Activated CD4-positive, alpha-beta T cell treated with anti-CD3 and anti-CD28 coated beads for 36 hours (primary cell): ENCODE measurements at regions not wholly inside any gene's neighbourhood (a gene's known extent, or its start where the extent isn't known, plus 50 kb on each side); places are given as distances from the start of the nearest gene placed in this dataset.
A peak's percentile ranks its signal among the peaks of the same experiment; 100 is the strongest.

ENCODE experiments used
- ATAC-seq: fragments of 200-7000 bp; cut with Tn5 transposase; one replicate; pipeline ENCODE4 v1.10.0; 2021; ENCODE audit warnings: mild to moderate bottlenecking, moderate library complexity
- CTCF ChIA-PET: fragments of 350-600 bp; sonication (Branson Sonifier 250); formaldehyde crosslinking; loops from one replicate; lab custom pipeline; 2021; ENCODE audit warnings: antibody characterized with exemption; lab: Charles Lee
- POLR2A ChIA-PET: fragments of 350-600 bp; sonication (Branson Sonifier 250); formaldehyde crosslinking; loops from one replicate; lab custom pipeline; 2021; ENCODE audit warnings: antibody characterized with exemption, inconsistent platforms; lab: Charles Lee
- DNase-seq: peaks from one replicate; pipeline ENCODE4 v3.0.0-alpha.2; 2020
- H3K27ac Mint-ChIP-seq: one replicate; pipeline ENCODE4 v1.8.0; 2021; ENCODE audit warnings: mixed read lengths
- H3K27me3 Mint-ChIP-seq: one replicate; pipeline ENCODE4 v1.8.0; 2021; ENCODE audit warnings: mixed read lengths
- H3K36me3 Mint-ChIP-seq: one replicate; pipeline ENCODE4 v1.8.0; 2021; ENCODE audit warnings: low read depth, mixed read lengths
- H3K4me1 Mint-ChIP-seq: one replicate; pipeline ENCODE4 v1.8.0; 2021; ENCODE audit warnings: mixed read lengths
- H3K4me3 Mint-ChIP-seq: one replicate; pipeline ENCODE4 v1.8.0; 2021; ENCODE audit warnings: mild to moderate bottlenecking, moderate library complexity, mixed read lengths
- H3K9me3 Mint-ChIP-seq: one replicate; pipeline ENCODE4 v1.8.0; 2021; ENCODE audit warnings: low read depth, mixed read lengths
- intact Hi-C, 2 experiments: fragments of 100-400 bp; cut with DNase I in 1 of 2; cut with micrococcal nuclease in 1 of 2; formaldehyde crosslinking; loops; one replicate each; pipeline versions ENCODE4 v1.14.2 to v1.15.1; 2022 to 2024; cut with DNase I, micrococcal nuclease

DNA sequence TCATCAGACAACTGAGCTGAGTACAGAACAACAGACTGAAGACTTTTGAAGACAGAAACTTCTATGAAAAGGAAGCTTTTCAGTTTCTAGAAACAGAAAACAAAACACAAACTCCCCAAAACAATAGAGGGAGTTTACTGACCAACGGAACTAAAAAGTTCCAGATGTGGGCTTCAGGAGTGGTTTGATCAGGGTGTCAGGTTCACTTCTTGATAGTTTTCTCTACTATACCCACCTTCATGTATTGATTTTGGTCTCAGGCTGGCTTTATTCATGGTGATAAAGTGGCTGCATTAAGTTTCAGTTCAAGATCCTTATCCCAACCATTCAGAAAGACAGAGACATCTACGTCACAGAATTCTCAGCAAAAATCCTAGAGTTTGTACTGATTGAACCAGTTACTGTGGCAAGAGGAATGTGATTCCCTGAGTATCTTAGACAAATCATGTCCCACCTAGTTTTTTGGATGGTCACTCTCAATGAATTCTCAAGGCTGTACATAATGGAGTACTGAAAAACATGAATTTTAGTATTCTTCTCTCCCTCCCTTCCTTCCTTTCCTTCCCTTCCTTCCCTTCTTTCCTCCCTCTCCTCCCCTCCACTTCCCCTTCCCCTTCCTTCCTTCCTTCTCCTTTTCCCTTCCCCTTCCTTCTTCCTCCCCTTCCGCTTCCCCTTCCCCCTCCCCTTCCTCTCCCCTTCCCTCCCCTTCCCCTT is 680.5 kb downstream of the PTPRU start:
- Mint-ChIP-seq H3K4me3 (no peak overlapping the region), H3K4me1 (no peaks in the 10 kb centered on the region), H3K36me3 (no peaks in the 10 kb centered on the region), H3K27me3 (peaks cover 22% of the 10 kb centered on the region), H3K27ac (no peak overlapping the region), H3K9me3 (no peaks in the 10 kb centered on the region)
- POLR2A ChIA-PET, result no interaction called here
- CTCF ChIA-PET, result interaction anchor here (0.6 kb wide), 1 partner anchor 124 kb away, joined by 3 read pairs; no protein-coding TSS in a partner anchor
- intact Hi-C loops, result no loop called here
- no peak for ATAC-seq
- DNase-seq, result no peak

DNA sequence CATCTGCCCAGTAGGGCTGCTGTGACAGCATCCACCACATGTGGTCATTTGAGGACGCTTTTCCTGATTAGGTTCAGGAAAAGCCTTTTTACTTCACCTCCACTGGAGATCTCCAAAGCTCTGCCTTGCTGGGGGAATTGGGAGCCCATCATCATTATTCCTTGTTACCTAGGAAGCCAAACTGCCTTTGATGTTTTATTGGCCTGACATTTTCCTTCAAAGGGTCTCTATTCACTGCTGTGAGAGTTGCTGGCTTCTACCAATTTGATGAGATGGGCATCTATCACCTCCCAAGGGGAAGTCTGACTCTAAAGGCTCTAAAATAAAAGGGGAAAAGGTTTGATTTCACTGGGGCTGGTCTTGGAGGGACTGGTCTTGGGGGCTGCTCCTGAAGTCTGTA is 678.6 kb downstream of the PTPRU start:
- H3K4me3 Mint-ChIP-seq, result no peak overlapping the region
- ChIA-PET CTCF (interaction anchor here (1.1 kb wide), 1 partner anchor 536 kb away, joined by 3 read pairs; no protein-coding TSS in a partner anchor), POLR2A (no interaction called here)
- no peak for DNase-seq
- intact Hi-C loops, result no loop called here
- H3K4me1 Mint-ChIP-seq, result no peaks in the 10 kb centered on the region
- H3K9me3 Mint-ChIP-seq, result no peaks in the 10 kb centered on the region
- no peaks in the 10 kb centered on the region for H3K36me3 Mint-ChIP-seq
- peaks cover 22% of the 10 kb centered on the region for H3K27me3 Mint-ChIP-seq
- no peak overlapping the region for H3K27ac Mint-ChIP-seq
- ATAC-seq, result no peak

DNA sequence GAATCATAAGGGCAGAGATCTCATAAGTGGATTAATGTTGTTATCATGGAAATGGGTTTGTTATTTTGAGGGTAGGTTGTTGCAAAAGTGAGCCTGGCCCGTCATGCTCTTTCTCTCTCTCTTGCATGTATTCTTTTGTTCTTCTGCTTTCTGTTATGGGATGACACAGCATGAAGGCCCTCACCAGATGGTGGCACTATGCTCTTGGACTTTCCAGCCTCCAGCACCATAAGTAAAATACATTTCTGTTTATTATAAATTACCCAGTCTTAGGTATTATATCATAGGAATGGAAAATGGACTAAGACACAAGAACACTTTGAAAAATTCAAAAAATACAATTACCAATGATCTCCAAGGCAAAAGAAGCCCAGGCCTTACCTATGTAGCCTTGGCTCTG is 676.1 kb downstream of the PTPRU start:
- intact Hi-C loops, result loop anchor here in 1 of 2 experiments (1.0 kb wide), 1 partner anchor 174 kb away; no protein-coding TSS in a partner anchor
- H3K27ac Mint-ChIP-seq, result no peak overlapping the region
- no peak for ATAC-seq
- H3K27me3 Mint-ChIP-seq, result peaks cover 14% of the 10 kb centered on the region
- POLR2A ChIA-PET, result no interaction called here
- no peaks in the 10 kb centered on the region for H3K9me3 Mint-ChIP-seq
- CTCF ChIA-PET, result no interaction called here
- no peak overlapping the region for H3K4me3 Mint-ChIP-seq
- H3K36me3 Mint-ChIP-seq, result no peaks in the 10 kb centered on the region
- H3K4me1 Mint-ChIP-seq, result no peaks in the 10 kb centered on the region
- peak; percentile 9 for DNase-seq

DNA sequence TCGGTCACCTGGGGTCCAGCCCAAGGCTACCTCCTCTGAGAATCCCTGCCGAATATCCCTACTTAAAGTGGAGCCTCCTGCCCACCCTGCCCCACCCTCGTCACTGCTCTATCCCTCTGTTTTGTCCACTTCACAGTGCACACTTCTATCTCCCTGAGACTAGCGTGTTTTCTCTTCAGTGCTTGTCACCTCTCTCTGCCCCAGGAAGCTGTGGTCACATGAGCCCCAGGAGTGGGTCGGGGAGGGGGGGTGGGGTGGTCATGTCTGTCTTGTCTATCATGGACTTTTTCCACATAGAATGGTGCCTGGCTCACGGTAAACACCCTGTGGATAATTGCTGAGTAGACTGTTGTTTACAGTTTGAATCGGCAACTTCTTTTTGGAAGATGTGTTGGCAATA is 673.6 kb downstream of the PTPRU start:
- H3K27me3 Mint-ChIP-seq, result peaks cover 23% of the 10 kb centered on the region
- ATAC-seq (no peak), DNase-seq (no peak)
- no peaks in the 10 kb centered on the region for H3K9me3 Mint-ChIP-seq
- H3K4me1 Mint-ChIP-seq, result no peaks in the 10 kb centered on the region
- intact Hi-C loops, result no loop called here
- H3K27ac Mint-ChIP-seq, result no peak overlapping the region
- ChIA-PET CTCF (no interaction called here), POLR2A (no interaction called here)
- H3K4me3 Mint-ChIP-seq, result no peak overlapping the region
- H3K36me3 Mint-ChIP-seq, result no peaks in the 10 kb centered on the region

DNA sequence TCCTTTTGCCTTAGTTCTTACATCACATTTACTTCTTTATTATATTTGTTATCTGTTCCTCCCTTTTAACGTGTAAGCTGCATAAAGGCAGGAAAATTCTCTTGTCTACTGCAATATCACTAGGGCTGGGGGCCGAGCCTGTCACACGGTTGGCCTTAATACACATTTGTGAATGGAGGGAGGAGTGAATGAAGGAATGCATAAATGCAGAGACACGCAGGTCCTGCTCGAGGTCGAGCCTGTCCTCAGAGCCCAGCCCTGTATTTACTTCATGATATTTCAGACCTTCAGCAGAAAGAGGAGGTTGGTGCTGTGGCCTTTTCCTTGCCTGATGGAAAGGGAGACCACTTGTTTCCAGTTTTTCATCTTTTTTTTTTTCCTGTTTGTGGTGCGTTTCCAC is 671.3 kb downstream of the PTPRU start:
- no peaks in the 10 kb centered on the region for H3K36me3 Mint-ChIP-seq
- peaks cover 18% of the 10 kb centered on the region for H3K27me3 Mint-ChIP-seq
- no peaks in the 10 kb centered on the region for H3K4me1 Mint-ChIP-seq
- ChIA-PET CTCF (no interaction called here), POLR2A (no interaction called here)
- no peak overlapping the region for H3K27ac Mint-ChIP-seq
- intact Hi-C loops, result no loop called here
- no peak for ATAC-seq
- DNase-seq, result no peak
- no peaks in the 10 kb centered on the region for H3K9me3 Mint-ChIP-seq
- no peak overlapping the region for H3K4me3 Mint-ChIP-seq

DNA sequence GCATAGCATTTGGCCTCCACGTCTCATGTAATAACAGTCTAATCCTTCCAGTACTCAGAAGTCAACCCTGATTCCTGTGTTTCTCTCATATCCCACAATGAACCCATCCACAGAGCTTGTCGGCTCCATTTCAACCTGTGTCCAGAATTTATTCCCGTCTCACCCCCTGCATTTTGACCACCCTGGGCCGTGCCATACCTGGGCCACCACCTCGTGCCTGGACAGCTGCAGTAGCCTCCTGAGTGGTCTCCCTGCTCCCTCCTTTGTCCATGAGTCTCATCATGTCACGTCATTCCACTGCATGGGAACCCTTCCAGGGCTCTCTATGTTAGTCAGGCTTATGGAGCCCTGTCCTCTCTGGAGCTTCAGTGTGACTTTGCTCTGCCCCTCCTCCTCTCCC is 670.6 kb downstream of the PTPRU start:
- no peaks in the 10 kb centered on the region for H3K36me3 Mint-ChIP-seq

DNA sequence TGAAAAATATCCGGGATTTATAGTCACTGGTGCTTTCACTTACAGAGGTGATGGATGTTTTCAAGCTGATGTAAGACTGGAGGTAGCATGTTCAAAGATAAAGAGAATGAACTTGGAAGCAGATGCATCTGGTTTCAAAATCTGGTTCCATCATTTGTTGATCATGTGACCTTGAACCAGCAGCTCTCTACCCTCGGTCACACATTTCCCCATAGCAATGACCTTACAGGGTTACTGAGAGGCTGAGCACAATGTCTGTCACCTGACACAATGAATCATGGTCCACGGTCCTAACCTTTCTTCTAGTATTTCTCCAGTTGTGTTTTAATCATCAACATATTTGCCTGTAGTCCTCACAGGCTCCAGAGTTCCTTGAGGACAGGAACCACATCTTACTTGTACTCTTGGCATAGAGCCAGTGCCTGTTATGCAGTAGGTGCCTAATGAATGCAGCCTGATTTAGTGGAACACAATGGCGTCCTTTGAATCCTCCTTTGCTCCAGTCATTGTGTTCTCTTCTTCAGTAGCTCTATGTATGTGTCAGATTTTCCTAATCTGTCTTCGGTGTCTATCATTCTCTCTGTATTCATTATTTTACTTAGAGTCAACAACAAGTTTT is 667.3 kb downstream of the PTPRU start:
- H3K9me3 Mint-ChIP-seq, result no peaks in the 10 kb centered on the region
- ATAC-seq (no peak), DNase-seq (no peak)
- ChIA-PET POLR2A (no interaction called here), CTCF (no interaction called here)
- H3K36me3 Mint-ChIP-seq, result no peaks in the 10 kb centered on the region
- H3K27me3 Mint-ChIP-seq, result peaks cover 19% of the 10 kb centered on the region
- H3K4me1 Mint-ChIP-seq, result no peaks in the 10 kb centered on the region
- intact Hi-C loops, result no loop called here
- H3K4me3 Mint-ChIP-seq, result no peak overlapping the region
- no peak overlapping the region for H3K27ac Mint-ChIP-seq

More for the DNA sequence above, 670.6 kb downstream of the PTPRU start:
- CTCF ChIA-PET, result no interaction called here
- POLR2A ChIA-PET, result no interaction called here
- intact Hi-C loops, result no loop called here
- Mint-ChIP-seq H3K9me3 (no peaks in the 10 kb centered on the region), H3K27ac (no peak overlapping the region), H3K4me1 (no peaks in the 10 kb centered on the region), H3K27me3 (peaks cover 16% of the 10 kb centered on the region), H3K4me3 (no peak overlapping the region)
- DNase-seq (no peak), ATAC-seq (no peak)

DNA sequence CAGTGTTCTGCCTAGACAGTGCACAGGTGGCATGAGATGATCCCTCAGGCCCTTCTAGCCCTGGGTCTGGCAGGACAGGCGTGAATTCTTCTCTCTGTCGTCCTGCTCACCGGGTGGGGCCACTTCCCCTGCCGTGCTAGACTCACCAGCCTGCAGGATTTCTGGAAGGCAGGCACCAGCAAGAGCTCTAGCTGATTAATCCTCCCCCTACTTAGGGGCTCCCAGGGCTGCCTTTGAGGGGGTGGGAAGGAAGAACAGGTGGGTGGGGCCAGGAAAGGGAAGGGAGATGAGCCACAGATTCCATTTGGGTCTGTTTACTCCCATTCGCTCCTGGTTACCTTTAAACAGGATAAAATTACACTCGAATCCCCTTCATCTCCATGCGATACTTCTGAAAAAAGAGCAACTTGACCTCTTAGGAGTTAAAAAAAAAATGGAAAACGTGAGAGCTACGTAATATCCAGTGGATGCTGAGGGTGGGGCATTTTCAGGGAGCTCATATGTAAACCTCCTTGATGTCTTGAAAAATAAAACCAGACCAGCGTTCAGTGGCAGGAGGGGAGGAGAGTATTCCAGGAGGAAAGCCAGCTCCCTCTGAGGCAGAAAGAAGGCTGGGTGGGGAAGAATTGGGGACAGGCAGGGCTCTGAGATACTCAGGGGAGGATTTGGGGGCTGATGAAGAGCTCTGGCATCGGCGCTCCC is 665.5 kb downstream of the PTPRU start:
- intact Hi-C loops, result no loop called here
- Mint-ChIP-seq H3K27ac (no peak overlapping the region), H3K4me3 (no peak overlapping the region), H3K27me3 (peaks cover 16% of the 10 kb centered on the region), H3K4me1 (no peaks in the 10 kb centered on the region), H3K9me3 (no peaks in the 10 kb centered on the region), H3K36me3 (no peaks in the 10 kb centered on the region)
- DNase-seq, result no peak
- no peak for ATAC-seq
- CTCF ChIA-PET, result interaction anchor here (0.7 kb wide), 1 partner anchor 170 kb away, joined by 5 read pairs; no protein-coding TSS in a partner anchor
- POLR2A ChIA-PET, result no interaction called here

DNA sequence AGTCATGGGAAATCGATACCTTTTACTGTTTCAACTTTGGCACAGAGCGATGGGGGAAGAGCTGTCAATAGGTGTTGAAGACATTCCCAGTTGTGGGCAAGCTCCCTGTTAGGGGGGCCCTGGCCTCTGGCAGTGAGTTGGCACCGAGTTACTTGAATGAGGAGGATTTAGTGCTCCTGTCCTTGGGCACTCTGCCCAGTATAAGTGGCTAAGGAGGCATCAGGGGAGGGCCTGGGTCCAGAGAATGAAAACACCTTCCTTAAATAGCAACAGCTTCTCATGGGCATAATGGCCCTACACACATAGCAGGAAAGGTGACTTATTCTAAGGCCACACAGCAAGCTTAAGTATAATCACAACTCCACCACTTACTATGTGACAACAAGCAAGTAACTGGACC is 664.4 kb downstream of the PTPRU start:
- intact Hi-C loops, result no loop called here
- H3K4me1 Mint-ChIP-seq, result no peaks in the 10 kb centered on the region
- CTCF ChIA-PET, result interaction anchor here (0.6 kb wide), 2 partner anchors 9 to 117 kb away, joined by 3 to 4 read pairs; no protein-coding TSS in a partner anchor
- H3K4me3 Mint-ChIP-seq, result no peak overlapping the region
- POLR2A ChIA-PET, result no interaction called here
- ATAC-seq (no peak), DNase-seq (no peak)
- H3K27ac Mint-ChIP-seq, result no peak overlapping the region
- peaks cover 15% of the 10 kb centered on the region for H3K27me3 Mint-ChIP-seq
- no peaks in the 10 kb centered on the region for H3K9me3 Mint-ChIP-seq
- H3K36me3 Mint-ChIP-seq, result no peaks in the 10 kb centered on the region

DNA sequence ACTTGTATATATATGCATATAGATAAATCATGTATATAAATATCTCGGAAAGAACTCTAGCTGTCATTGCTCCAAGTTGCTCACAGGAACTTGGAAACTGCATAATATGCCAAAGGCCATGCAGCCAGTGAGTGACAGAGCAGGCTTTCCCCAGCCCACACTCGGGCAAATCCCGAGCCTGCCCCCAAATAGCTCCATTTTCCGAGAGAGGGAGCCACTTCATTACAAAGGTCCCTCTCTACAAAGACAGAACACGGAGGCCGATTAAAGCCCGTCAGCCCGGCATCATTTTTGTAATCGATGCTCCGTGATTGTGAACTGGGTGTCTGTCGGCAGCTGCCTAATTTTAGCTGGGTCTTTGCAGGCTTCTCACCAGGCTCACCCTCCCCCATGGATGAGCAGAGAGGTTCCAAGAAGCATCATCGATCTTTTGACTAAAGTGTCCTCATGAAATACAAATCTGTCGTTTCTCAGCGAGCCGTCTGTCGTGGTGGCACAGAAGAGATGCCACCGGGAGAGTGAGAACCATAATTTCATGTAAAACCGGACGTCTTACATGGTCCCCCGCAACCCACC is 663.9 kb downstream of the PTPRU start:
- Mint-ChIP-seq H3K27me3 (peaks cover 20% of the 10 kb centered on the region), H3K27ac (no peak overlapping the region), H3K9me3 (no peaks in the 10 kb centered on the region), H3K36me3 (no peaks in the 10 kb centered on the region), H3K4me3 (no peak overlapping the region), H3K4me1 (no peaks in the 10 kb centered on the region)
- DNase-seq (no peak), ATAC-seq (no peak)
- intact Hi-C loops, result no loop called here
- ChIA-PET POLR2A (no interaction called here), CTCF (interaction anchor here (0.6 kb wide), 1 partner anchor 8 kb away, joined by 4 read pairs; no protein-coding TSS in a partner anchor)

DNA sequence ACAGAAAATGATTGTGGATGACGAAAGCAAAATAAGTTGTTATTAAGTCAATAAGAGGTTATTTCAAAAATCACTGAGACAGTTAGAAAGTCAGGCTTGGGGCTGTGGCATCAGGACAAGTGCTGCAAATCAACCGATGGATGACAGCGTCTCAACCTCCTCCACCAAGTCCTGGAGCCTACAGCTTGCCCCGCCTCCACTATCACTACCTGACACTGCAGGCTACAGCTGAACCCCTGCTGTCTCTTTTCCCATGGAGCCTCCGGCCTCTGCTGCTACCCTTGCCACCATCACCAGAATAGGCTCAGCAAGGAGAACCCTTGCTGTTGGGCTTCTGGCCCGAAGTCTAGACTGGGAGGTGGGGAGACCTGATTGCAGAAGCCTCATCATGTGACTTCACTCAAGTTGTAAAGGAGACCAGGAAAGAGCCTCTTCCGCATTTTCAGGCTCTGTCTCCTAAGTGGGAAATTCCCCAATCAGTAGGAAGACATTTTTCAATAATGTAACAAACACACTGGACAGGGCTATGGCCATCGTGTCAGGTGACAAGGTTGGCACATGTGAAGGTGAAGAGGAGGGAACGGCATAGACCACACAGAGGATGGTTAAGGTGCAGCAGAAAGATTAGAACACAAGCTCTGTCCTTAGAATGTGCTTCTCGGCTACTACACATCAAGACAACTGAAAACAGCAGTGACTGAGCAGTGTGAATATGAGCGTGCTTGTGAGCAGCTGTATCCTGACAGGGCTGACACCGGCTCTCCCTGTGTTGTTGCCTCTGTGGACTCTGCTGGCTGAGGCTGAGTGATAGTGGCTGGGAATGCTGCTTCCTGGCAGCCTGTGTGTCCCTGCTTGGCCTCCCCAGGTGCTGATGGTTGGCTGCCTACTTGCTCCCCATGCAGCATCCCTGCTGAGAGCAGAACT is 660.7 kb downstream of the PTPRU start:
- ChIA-PET POLR2A (no interaction called here), CTCF (no interaction called here)

More for the DNA sequence above, 660.7 kb downstream of the PTPRU start:
- no peak overlapping the region for H3K27ac Mint-ChIP-seq
- intact Hi-C loops, result no loop called here
- no peaks in the 10 kb centered on the region for H3K9me3 Mint-ChIP-seq
- no peak for ATAC-seq
- no peak overlapping the region for H3K4me3 Mint-ChIP-seq
- H3K4me1 Mint-ChIP-seq, result no peaks in the 10 kb centered on the region
- no peak for DNase-seq
- peaks cover 28% of the 10 kb centered on the region for H3K27me3 Mint-ChIP-seq
- H3K36me3 Mint-ChIP-seq, result no peaks in the 10 kb centered on the region
